GM12878 (cell line): ENCODE measurements at regions not wholly inside any gene's neighbourhood (a gene's known extent, or its start where the extent isn't known, plus 50 kb on each side); places are given as distances from the start of the nearest gene placed in this dataset.

ENCODE experiments used
- ATAC-seq: fragments of 200-7000 bp; cut with Tn5 transposase; 3 replicates; pipeline ENCODE4 v1.9.1; 2020; ENCODE audit warnings: mild to moderate bottlenecking, moderate library complexity
- BruUV-seq: library from RNA; stranded (reverse); fragments of 400-500 nt; replicated peaks from 2 replicates; lab custom pipeline; 2021; lab: Mats Ljungman, UMichigan
- CTCF ChIA-PET: fragments of 300-600 bp; sonication (Branson Sonifier 250); formaldehyde crosslinking; extraction: SDS; loops from one replicate; lab custom pipeline; 2021; ENCODE audit warnings: inconsistent platforms; lab: Yijun Ruan, JAX
- POLR2A ChIA-PET: fragments of 350-600 bp; formaldehyde crosslinking; extraction: SDS; loops from one replicate; lab custom pipeline; 2021; ENCODE audit warnings: inconsistent platforms; lab: Charles Lee
- RAD21 ChIA-PET: fragments of 300-600 bp; sonication (Branson Sonifier 250); formaldehyde crosslinking; loops from one replicate; lab custom pipeline; 2023; ENCODE audit warnings: antibody characterized with exemption; ENCODE audit not compliant: unreplicated experiment; lab: Charles Lee
- SMC1A ChIA-PET: fragments of 300-600 bp; sonication (Branson Sonifier 250); formaldehyde crosslinking; loops from one replicate; lab custom pipeline; 2023; ENCODE audit not compliant: unreplicated experiment, uncharacterized antibody; lab: Charles Lee
- DNase-seq: peaks from one replicate; pipeline ENCODE4 v3.0.0-alpha.2; 2011; ENCODE audit warnings: low read depth, low spot score
- FAIRE-seq: peaks from 3 replicates; lab custom pipeline; 2011; peaks lifted over from hg19 to GRCh38; lab: Jason Lieb, UNC
- H2AFZ ChIP-seq: 2 replicates; pipeline ENCODE4 v1.6.0; 2011; ENCODE audit warnings: low read depth, low read length, control low read depth; ENCODE audit not compliant: control insufficient read depth
- H3K27ac ChIP-seq: 2 replicates; pipeline ENCODE4 v1.5.1; 2011; ENCODE audit warnings: control low read depth; ENCODE audit not compliant: control insufficient read depth, insufficient read depth
- H3K27me3 ChIP-seq, 2 experiments: replicated peaks in 1 of 2; 2 replicates each; pipeline versions ENCODE4 v1.6.0 to v1.6.1; 2011; ENCODE audit warnings: low read length in 1 of 2; ENCODE audit not compliant: control insufficient read depth in 2 of 2, insufficient read depth in 2 of 2
- H3K36me3 ChIP-seq, 2 experiments: 2 replicates each; pipeline ENCODE4 v1.5.1; 2011; ENCODE audit warnings: low read length in 1 of 2; ENCODE audit not compliant: control insufficient read depth in 2 of 2, insufficient read depth in 2 of 2
- H3K4me1 ChIP-seq: 2 replicates; pipeline ENCODE4 v1.6.1; 2011; ENCODE audit warnings: mild to moderate bottlenecking, low read length, moderate library complexity, mixed read lengths; ENCODE audit not compliant: control insufficient read depth, insufficient read depth
- H3K4me2 ChIP-seq: 2 replicates; pipeline ENCODE4 v1.6.0; 2011; ENCODE audit warnings: control low read depth; ENCODE audit not compliant: control insufficient read depth, insufficient read depth
- H3K4me3 ChIP-seq: fragments of 200-600 bp; sonication (generic); 2 replicates; pipeline ENCODE4 v1.5.1; 2016
- H3K79me2 ChIP-seq: 2 replicates; pipeline ENCODE4 v1.6.0; 2011; ENCODE audit warnings: low read length; ENCODE audit not compliant: control insufficient read depth, insufficient read depth
- H3K9ac ChIP-seq: 2 replicates; pipeline ENCODE4 v1.8.0; 2011; ENCODE audit warnings: low read length, control low read depth, mixed read lengths; ENCODE audit not compliant: control insufficient read depth, insufficient read depth
- H3K9me3 ChIP-seq: replicated peaks from 3 replicates; pipeline ENCODE4 v1.5.1; 2011; ENCODE audit warnings: mild to moderate bottlenecking, low read length; ENCODE audit not compliant: control insufficient read depth, insufficient read depth
- H4K20me1 ChIP-seq: 2 replicates; pipeline ENCODE4 v1.6.0; 2011; ENCODE audit not compliant: control insufficient read depth, insufficient read depth
- ATF7 ChIP-seq: fragments of 450-650 bp; IDR thresholded peaks from 2 replicates; pipeline ENCODE4 v1.6.1; 2016; ENCODE audit warnings: low read depth, mild to moderate bottlenecking
- CHD1 ChIP-seq: IDR thresholded peaks from 2 replicates; pipeline ENCODE4 v1.6.1; 2012; ENCODE audit warnings: low read depth, low read length, improper control_type of control experiment
- IKZF2 ChIP-seq, 2 experiments: fragments of 450-650 bp; IDR thresholded peaks; 2 replicates each; pipeline ENCODE4 v1.6.1; 2017; ENCODE audit warnings: mild to moderate bottlenecking in 2 of 2, moderate library complexity in 2 of 2
- NR2C2 ChIP-seq: IDR thresholded peaks from 2 replicates; pipeline ENCODE4 v1.6.1; 2011; ENCODE audit warnings: borderline replicate concordance, low read depth; ENCODE audit not compliant: control insufficient read depth, insufficient read length
- TARDBP ChIP-seq: IDR thresholded peaks from 2 replicates; pipeline ENCODE4 v1.6.1; 2016; ENCODE audit warnings: borderline replicate concordance
- WGBS: methylation state at CpG from one replicate; pipeline ENCODE4 v1.1.6; 2016; ENCODE audit warnings: low lambda C conversion rate; ENCODE audit not compliant: insufficient replicate concordance, insufficient coverage; ENCODE audit errors: missing lambda C conversion rate; 5-methylcytosine and 5-hydroxymethylcytosine counted together
- in situ Hi-C: fragments of 300-500 bp; cut with MboI; formaldehyde crosslinking; loops from 9 replicates; pipeline ENCODE4 v1.14.3; 2018; ENCODE audit warnings: mixed read lengths
- intact Hi-C: fragments of 100-400 bp; cut with micrococcal nuclease; formaldehyde crosslinking; loops from one replicate; pipeline ENCODE4 v1.14.2; 2022; ENCODE audit not compliant: unreplicated experiment
- TF ChIP-seq, protein P1 (sequence below): fragments of 450-650 bp; formaldehyde crosslinking; IDR thresholded peaks from 2 replicates; pipeline ENCODE4 v1.5.0; 2022; ENCODE audit warnings: mild to moderate bottlenecking, missing genetic modification characterization
- TF ChIP-seq, protein P2 (sequence below): fragments of 150-350 bp; IDR thresholded peaks from 2 replicates; pipeline ENCODE4 v1.6.1; 2014; ENCODE audit warnings: mild to moderate bottlenecking, low read depth, low read length
- TF ChIP-seq, protein P3 (sequence below): fragments of 450-650 bp; IDR thresholded peaks from 2 replicates; pipeline ENCODE4 v1.6.1; 2016; ENCODE audit warnings: mild to moderate bottlenecking
- TF ChIP-seq, protein P4 (sequence below): fragments of 450-650 bp; formaldehyde crosslinking; IDR thresholded peaks from 2 replicates; pipeline ENCODE4 v1.4.0; 2022; ENCODE audit warnings: mild to moderate bottlenecking, moderate library complexity
- TF ChIP-seq, protein P5 (sequence below): IDR thresholded peaks from 2 replicates; pipeline ENCODE4 v1.6.1; 2011; ENCODE audit warnings: low read depth, low read length, improper control_type of control experiment, borderline replicate concordance

DNA sequence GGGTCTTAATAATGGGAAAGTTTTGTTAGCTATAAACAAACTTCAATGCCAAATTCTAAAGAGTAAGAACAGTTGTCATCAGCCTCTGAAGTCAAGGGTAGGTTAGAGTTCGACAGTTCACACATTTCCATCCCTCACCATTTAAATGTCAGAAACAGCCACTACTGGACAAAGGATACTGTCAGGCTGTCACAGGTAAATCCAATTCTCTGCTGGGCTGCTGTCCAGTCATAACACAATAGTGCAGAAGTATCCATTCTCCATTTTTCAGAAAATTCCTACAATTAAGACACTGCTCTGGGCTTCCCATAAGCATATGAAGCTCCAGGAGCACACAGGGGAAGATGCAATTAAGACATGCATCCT is 221.4 kb downstream of the RPS29 start (continued):
- TF ChIP-seq, protein P1, sequence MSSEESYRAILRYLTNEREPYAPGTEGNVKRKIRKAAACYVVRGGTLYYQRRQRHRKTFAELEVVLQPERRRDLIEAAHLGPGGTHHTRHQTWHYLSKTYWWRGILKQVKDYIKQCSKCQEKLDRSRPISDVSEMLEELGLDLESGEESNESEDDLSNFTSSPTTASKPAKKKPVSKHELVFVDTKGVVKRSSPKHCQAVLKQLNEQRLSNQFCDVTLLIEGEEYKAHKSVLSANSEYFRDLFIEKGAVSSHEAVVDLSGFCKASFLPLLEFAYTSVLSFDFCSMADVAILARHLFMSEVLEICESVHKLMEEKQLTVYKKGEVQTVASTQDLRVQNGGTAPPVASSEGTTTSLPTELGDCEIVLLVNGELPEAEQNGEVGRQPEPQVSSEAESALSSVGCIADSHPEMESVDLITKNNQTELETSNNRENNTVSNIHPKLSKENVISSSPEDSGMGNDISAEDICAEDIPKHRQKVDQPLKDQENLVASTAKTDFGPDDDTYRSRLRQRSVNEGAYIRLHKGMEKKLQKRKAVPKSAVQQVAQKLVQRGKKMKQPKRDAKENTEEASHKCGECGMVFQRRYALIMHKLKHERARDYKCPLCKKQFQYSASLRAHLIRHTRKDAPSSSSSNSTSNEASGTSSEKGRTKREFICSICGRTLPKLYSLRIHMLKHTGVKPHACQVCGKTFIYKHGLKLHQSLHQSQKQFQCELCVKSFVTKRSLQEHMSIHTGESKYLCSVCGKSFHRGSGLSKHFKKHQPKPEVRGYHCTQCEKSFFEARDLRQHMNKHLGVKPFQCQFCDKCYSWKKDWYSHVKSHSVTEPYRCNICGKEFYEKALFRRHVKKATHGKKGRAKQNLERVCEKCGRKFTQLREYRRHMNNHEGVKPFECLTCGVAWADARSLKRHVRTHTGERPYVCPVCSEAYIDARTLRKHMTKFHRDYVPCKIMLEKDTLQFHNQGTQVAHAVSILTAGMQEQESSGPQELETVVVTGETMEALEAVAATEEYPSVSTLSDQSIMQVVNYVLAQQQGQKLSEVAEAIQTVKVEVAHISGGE: no peak
- no peak for TF ChIP-seq CHD1

DNA sequence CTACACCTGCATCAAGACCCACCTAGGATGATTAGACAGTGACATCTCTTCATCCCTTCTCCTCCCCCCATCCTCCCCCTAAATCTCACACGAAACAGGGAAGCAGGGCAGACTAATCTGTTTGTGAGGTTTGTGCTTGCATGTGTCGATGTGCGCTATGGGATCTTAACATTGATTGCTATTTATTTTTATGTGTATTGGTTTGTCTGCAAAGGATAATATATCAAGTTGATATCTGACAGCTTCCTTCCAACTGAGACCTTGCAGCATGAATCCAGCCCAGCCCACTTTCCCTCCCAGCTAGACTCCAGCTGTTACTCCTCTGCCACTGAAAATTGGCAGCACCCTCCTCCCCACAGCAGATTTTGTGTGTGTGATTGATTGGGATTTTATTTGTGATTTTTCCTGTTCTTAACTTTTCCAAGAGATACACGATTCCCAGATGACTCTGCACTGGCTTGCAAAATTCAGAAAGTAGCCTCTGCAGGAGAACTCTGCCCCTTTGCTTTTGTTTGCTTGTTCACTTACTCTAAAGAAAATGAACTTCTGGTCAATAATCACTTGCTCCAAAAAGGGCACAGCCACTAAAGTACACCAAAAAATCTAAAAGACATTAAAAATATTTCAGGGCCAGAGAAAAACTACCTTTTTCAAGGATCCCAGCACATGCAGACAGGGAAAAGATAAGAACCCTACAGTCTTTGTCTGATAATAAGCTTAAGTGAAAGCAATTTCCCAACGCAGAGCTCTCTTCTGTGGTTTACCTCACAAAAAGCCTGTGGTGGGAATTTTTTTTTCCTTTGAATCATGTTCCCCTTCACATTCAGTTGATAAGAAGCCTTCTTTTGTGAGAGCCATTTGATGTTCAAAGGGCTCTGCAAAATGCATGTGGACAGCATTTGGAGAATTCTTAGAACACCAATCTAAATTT is 222.1 kb downstream of the RPS29 start:
- Histone ChIP-seq H3K4me2 (no peak overlapping the region), H2AFZ (no peak overlapping the region), H3K9me3 (no peaks in the 10 kb centered on the region), H3K4me3 (no peak overlapping the region), H3K27ac (no peak overlapping the region), H3K36me3 (no peaks in the 10 kb centered on the region), H3K9ac (no peak overlapping the region), H3K79me2 (no peaks in the 10 kb centered on the region), H4K20me1 (no peaks in the 10 kb centered on the region), H3K4me1 (no peaks in the 10 kb centered on the region), H3K27me3 (no peaks in the 10 kb centered on the region)
- SMC1A ChIA-PET: interaction anchor here (1.4 kb wide), 1 partner anchor 28 kb away, joined by 3 read pairs; no protein-coding TSS in a partner anchor
- ATAC-seq (no peak), DNase-seq (no peak), FAIRE-seq (no peak)
- in situ Hi-C loops: no loop called here
- BruUV-seq: no TSS peak
- CTCF ChIA-PET: no interaction called here
- RAD21 ChIA-PET: interaction anchor here (0.7 kb wide), 1 partner anchor 225 kb away, joined by 3 read pairs; no protein-coding TSS in a partner anchor
- 27% methylated on average over 5 of the region's 5 CpGs for WGBS
- intact Hi-C loops: no loop called here
- POLR2A ChIA-PET: no interaction called here
- TF ChIP-seq, protein P2, sequence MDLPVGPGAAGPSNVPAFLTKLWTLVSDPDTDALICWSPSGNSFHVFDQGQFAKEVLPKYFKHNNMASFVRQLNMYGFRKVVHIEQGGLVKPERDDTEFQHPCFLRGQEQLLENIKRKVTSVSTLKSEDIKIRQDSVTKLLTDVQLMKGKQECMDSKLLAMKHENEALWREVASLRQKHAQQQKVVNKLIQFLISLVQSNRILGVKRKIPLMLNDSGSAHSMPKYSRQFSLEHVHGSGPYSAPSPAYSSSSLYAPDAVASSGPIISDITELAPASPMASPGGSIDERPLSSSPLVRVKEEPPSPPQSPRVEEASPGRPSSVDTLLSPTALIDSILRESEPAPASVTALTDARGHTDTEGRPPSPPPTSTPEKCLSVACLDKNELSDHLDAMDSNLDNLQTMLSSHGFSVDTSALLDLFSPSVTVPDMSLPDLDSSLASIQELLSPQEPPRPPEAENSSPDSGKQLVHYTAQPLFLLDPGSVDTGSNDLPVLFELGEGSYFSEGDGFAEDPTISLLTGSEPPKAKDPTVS: no peak
- TF ChIP-seq, protein P3, sequence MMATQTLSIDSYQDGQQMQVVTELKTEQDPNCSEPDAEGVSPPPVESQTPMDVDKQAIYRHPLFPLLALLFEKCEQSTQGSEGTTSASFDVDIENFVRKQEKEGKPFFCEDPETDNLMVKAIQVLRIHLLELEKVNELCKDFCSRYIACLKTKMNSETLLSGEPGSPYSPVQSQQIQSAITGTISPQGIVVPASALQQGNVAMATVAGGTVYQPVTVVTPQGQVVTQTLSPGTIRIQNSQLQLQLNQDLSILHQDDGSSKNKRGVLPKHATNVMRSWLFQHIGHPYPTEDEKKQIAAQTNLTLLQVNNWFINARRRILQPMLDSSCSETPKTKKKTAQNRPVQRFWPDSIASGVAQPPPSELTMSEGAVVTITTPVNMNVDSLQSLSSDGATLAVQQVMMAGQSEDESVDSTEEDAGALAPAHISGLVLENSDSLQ: no peak
- TF ChIP-seq ATF7 (no peak), NR2C2 (no peak), IKZF2 (IDR thresholded peaks at IDR 0.05) (no peak), TARDBP (no peak)
- TF ChIP-seq, protein P4, sequence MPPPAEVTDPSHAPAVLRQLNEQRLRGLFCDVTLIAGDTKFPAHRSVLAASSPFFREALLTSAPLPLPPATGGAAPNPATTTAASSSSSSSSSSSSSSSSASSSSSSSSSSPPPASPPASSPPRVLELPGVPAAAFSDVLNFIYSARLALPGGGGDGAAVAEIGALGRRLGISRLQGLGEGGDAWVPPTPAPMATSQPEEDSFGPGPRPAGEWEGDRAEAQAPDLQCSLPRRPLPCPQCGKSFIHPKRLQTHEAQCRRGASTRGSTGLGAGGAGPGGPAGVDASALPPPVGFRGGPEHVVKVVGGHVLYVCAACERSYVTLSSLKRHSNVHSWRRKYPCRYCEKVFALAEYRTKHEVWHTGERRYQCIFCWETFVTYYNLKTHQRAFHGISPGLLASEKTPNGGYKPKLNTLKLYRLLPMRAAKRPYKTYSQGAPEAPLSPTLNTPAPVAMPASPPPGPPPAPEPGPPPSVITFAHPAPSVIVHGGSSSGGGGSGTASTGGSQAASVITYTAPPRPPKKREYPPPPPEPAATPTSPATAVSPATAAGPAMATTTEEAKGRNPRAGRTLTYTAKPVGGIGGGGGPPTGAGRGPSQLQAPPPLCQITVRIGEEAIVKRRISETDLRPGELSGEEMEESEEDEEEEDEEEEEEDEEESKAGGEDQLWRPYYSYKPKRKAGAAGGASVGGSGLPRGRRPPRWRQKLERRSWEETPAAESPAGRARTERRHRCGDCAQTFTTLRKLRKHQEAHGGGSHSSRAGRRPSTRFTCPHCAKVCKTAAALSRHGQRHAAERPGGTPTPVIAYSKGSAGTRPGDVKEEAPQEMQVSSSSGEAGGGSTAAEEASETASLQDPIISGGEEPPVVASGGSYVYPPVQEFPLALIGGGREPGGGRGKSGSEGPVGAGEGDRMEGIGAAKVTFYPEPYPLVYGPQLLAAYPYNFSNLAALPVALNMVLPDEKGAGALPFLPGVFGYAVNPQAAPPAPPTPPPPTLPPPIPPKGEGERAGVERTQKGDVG (CRISPR knock-in tag): no peak
- TF ChIP-seq, protein P5, sequence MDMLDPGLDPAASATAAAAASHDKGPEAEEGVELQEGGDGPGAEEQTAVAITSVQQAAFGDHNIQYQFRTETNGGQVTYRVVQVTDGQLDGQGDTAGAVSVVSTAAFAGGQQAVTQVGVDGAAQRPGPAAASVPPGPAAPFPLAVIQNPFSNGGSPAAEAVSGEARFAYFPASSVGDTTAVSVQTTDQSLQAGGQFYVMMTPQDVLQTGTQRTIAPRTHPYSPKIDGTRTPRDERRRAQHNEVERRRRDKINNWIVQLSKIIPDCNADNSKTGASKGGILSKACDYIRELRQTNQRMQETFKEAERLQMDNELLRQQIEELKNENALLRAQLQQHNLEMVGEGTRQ: no peak
